Transverse colon (tissue), 3 donors: ENCODE measurements at regions not wholly inside any gene's neighbourhood (a gene's known extent, or its start where the extent isn't known, plus 50 kb on each side); places are given as distances from the start of the nearest gene placed in this dataset.

Source experiments
- EP300 ChIP-seq: sonication (generic); formaldehyde crosslinking; IDR thresholded peaks from one replicate; pipeline ENCODE4 v1.6.1; 2017; ENCODE audit warnings: antibody characterized with exemption, low read depth
- POLR2AphosphoS5 ChIP-seq, 3 donors: sonication (generic); formaldehyde crosslinking; IDR thresholded peaks; one replicate each; pipeline ENCODE4 v1.6.1; 2016; ENCODE audit warnings: antibody characterized with exemption in 3 of 3

- TF ChIP-seq EP300 (no peak), POLR2AphosphoS5 (IDR thresholded peaks at IDR 0.05) (no peak)
These were observed 170.9 kb upstream of the PPFIA2 start for GRCh38 chr12:81930037-81930436.
